ENCODE measurements at regions not wholly inside any gene's neighbourhood (a gene's known extent, or its start where the extent isn't known, plus 50 kb on each side); places are given as distances from the start of the nearest gene placed in this dataset.

GRCh38 chr9:18360005-18360404 lies 113.9 kb upstream of the ADAMTSL1 start:
- no peak for DNase-seq

DNA sequence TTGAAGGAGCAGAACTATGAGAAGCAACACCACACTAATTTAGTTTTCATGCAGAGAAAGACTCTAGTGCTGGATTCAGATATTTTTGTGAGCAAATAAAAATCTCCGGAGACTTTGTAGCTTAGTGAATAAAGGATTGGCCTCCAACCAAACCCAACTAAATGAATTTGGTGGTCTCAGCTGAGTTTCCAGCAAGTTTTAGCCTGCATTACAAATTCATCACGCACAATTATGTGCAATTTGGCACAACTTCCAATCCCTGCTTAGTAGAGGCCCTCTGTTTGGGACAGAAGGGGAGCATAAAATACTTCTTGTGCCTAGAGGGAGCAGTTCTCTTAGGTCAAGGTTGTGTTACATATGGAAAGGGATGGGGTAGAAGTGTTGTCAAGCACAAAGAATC lies 112.3 kb upstream of the ADAMTSL1 start:
- no peak for DNase-seq

DNA sequence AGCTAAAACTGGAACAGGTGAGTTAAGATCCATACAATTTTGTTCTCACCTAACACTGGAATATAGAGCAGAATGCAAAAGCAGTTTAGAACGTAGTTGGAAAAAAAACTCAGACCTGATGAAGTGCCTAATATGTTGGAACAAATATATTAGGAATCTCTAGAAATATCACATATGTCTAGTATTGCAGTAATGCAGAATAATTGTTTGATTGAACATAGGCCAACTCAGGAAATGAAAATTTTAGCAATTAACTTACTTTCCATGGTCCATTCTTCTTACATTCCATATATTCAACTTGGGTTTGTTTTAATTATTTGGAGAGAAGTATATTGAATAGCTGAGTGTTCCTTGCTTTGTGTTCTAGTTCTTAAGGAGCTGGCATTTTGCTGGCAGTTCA lies 111.8 kb upstream of the ADAMTSL1 start:
- DNase-seq, result no peak

DNA sequence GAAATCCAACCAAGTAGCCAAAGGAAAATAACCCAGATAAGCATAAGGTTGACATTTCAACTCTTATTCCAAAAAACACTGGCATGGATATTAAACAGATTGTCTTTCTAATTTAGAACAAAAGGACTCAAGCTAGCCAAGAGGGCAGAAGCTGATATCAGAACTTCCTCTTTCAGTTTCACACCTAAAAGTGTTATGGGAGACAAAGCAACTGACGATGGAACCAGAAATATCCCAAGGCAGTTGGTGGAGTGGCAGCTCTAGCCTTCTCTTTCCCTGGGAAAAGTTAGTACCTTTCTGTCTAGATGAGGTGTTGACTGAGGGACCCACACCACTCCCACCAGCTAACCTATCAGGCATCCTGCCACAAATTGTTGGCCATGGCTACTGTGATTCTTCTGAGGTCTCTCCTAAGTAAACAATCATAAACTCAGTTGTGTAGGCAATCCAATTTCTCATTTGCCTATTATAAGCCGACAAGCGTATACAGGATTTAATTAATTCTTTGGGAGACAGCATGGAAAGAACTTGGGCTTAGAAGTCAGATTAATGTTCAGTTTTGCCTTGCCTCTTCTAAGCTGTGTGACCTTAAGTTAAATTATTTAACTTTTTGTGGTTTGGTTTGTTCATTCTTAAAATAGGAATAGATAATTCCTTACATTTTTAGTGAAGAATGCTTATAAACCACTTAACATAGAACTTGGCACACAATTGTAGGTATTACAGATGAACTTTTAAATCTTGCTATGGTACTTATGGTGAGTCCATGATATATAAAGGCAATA lies 110.9 kb upstream of the ADAMTSL1 start:
- DNase-seq, result no peak

- no peak for DNase-seq
Observed at GRCh38 chr9:18365651-18366050, 108.3 kb upstream of the ADAMTSL1 start.

DNA sequence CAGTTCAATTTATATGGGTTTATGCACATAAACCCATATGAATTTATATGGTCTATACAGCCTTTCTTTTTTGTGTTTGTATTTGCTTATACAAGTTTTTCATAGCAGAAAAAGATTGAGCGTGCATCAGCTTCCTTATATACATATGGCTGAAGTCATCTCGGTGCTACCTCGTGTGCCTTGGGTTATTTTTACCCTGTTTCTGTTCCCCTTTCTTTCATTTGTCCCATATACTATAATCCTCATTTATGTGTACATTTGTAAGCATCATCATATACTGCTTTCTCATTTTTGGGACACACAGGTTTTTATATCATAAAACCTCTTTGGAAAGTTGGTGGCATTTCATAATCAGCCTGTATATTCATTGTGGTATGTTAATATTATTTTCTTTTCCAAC lies 107.8 kb upstream of the ADAMTSL1 start:
- no peak for DNase-seq

DNA sequence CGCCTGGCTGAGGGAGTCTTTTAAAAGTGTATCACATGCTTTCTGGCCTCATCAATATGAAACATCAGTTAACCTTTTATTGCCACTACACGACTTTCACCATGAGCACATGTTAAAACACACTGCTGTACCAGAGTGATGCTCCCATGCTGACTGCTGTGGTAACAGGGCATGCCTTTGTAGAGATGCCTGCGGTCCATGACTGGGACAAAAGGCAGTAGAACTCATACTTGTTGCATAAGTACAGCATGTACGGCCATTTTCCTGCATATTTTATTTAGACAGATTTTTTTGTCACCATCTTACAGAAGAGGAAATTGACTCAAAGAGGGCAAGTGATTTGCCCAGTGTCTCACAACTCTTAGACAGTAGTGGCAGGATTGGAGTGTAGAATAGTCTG lies 105.7 kb upstream of the ADAMTSL1 start:
- no peak for DNase-seq

- no peak for DNase-seq
Observed at GRCh38 chr9:18371141-18371540, 102.8 kb upstream of the ADAMTSL1 start.

DNA sequence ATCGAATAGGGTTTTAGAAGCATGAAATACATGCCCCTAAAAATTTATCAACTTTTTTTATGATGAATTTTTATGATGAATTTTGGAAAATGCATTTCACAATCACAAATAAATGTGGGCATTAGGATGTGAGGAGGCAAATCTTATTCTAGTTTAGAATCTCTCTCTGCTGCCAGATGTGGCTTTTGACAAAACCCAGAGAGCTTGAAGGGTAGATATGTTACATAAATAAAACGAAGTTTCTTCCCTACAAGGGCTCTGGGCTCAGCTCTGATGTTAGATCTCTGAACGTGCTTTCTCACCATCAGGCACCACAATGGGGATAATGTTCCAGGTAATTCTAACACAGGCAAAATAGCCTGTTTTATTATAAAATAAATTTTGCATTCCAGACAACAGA lies 102.3 kb upstream of the ADAMTSL1 start:
- DNase-seq, result no peak

DNA sequence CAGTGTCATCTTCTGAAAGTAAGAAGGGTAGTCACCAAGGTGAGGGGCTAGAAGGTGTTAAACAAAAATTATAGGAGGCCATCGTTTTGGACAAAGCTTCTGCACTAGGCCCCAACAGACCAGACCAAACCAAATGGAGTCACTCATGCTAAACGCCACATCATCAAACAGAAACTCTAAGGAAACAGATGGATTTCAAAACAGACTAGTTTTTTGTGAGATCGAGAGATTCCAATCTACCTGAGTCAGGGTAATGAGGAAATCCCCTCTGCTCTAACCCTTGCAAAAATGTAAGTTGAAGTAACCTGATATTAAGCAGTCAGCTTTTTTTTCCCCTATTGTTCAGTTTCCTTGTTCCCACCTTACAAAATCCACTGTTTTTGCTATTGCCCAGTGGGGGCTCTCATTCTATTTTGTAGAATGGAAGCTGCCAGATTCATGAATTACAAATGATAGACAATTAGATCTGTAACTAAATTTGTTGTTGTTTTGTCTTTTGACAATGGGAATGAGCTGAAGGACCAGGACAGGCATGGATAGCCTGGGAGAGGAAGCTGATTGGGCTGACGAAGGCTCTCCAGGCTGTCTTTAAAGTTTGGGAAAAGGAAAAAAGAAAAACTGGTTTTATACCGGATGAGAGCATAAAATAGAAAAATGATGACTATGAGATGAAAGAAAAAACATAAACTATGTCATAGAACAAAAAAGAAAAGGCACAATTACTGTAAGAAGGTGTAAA lies 94.7 kb upstream of the ADAMTSL1 start:
- DNase-seq, result no peak

DNA sequence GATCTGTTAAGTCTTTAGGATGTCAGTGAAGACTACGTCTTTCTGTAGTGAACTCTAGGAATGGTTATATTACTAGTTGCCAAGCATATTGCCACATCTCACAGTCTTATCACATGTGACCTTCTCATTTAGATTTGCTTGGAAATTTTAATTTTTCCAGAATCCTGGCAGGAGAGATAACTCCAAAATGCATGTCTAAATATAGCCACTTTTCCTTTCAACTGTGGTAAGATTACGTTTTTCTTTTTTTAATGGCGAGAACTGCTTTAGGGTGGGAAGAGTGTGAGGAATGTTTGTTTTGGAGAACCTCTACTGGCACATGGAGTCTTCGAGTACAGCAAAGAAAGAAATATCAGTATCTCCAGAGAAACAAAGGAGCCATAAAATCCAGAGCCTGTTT lies 91.7 kb upstream of the ADAMTSL1 start:
- no peak for DNase-seq

DNA sequence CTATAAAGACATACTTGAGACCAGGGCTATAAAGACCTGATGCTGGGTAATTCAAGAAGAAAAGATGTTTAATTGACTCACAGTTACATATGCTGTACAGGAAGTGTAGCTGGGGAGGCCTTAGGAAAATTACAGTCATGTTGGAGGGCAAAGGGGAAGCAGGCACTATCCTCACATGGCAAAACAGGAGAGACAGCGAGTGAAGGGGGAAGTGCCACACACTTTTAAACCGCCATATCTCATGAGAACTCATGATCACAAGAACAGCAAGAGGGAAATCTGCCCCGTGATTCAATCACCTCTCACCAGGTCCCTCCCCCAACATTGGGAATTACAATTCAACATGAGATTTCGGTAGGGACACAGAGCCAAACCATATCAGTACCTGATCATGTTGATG lies 89.9 kb upstream of the ADAMTSL1 start:
- DNase-seq, result no peak

- DNase-seq, result no peak
Observed at GRCh38 chr9:18385696-18386490, 88.1 kb upstream of the ADAMTSL1 start.

DNA sequence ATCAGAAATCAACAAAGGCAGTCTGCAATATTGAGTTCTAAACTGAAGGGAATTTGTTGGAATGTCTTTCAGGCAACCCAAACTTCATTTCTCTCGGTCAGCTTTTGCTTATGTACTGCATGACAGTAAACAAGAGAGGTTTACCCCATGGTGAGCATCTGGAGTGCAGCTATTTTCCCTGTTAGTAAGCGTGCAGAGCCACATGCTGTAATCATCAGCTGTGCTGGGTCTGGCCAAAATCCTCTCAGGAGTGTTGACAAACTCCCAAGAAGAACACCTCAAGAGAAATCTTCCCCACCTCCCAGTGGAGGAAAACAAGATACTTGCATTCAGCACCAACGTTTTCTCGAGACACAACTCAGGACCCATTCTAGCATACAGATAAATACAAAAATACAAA lies 83.6 kb upstream of the ADAMTSL1 start:
- DNase-seq, result no peak

DNA sequence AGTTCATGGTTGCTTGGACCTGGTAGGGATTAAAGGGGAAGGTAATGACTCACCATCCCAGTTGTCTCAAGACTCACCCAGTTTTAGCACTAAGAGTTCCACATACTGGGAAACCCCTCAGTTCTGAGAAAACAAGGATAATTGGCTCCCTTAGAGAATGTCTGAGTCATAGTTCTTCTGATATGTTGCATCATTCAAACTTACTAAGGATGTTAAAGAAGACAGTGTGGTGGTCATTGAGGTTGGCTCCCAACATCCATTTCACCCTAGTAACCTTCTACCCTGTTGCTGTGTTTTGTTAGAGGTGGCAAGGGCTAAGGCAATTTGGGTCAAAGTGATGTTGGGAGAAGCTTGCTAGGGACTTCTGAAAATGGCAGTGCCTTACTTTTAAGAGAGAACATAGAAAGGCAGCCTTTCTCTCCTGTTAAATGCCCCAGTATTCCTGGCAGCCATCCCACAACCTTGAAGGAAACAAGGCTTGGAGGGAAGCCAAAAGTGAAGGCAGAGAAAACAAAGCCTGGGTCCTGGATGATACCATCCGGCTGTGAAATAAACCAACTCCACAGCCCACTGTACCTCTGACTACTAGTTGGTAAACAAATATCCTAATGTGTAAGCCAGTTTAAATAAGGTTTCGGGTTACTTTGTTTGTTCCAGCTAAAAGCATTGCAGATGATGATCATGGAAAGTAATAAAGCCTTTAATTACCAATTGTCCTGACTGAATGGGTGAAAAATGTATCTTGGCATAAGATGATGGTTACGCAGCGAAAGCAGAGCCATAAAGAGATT lies 80.4 kb upstream of the ADAMTSL1 start:
- DNase-seq, result no peak

DNA sequence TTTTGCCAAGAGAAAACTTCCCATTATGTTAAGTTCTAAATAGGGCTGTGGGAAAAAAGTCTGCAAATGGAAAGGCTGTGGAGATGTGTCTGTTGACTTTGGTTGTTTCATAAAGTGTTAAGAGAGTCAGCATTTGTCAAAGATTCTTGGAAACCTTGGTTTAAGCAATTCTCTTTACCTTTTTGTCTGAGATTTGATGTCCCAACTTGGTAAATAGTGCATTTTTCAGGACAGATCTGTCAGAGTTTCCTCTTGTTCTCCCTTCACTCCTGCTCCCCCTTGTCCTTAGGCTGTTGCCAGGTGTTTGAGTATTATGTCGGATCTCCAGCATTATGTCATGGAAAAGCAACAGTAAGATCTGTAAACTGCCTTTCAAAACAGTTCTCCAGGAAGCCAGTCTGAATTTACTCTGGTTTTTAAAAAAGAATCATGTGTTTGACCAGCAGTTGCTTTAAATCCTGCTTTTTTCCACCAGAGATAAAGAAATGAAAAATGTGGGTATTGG lies 79.1 kb upstream of the ADAMTSL1 start:
- DNase-seq, result no peak

GRCh38 chr9:18396102-18396728 lies 77.7 kb upstream of the ADAMTSL1 start:
- no peak for DNase-seq

GRCh38 chr9:18397076-18397475 lies 76.9 kb upstream of the ADAMTSL1 start:
- no peak for DNase-seq

DNA sequence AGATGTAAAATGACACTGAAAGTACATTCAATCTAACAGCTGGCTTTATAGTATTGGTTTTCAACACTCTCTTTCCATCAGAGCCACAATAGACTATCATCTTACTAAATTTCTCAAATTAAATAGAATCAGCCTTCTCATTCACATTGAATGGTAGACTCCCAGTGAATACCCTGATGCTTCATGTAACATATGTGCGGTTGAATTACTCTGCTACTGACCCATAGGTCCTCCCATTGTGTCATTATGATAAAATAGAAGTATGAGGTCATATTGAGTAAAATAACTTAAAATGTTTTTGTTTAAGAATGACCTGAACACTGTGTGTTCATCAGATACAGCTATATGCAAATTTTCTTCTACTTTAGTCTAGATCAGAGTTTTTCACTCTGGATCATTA lies 75.9 kb upstream of the ADAMTSL1 start:
- DNase-seq, result no peak

DNA sequence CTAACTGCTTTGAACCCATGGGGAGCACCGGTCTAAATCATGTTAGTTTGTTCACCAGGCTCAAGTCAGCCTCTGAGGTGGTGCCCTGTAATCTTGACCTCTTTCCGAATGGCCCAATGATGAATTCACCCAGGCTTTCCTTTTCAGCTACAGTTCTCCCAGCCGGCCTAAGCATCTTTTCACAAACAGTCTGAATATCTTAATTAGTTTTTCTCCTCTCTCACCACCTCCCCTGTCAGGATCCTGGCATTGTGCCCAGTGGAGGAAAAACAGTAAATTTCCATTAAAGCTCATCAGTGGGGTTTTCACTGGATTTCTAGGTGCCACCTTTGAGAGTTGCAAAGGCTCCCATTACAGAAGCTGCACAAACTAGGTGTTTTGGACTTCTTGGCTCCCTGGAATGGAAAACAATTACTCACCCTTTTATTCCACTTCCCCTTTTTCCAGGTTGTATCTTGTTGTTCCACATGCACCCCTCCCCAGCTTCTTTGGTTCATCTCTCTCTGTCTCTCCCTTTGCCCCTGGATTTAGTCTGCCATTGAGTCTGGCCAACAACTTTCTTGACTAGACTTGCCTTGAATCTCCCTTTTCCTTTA lies 69.4 kb upstream of the ADAMTSL1 start:
- DNase-seq, result no peak

DNA sequence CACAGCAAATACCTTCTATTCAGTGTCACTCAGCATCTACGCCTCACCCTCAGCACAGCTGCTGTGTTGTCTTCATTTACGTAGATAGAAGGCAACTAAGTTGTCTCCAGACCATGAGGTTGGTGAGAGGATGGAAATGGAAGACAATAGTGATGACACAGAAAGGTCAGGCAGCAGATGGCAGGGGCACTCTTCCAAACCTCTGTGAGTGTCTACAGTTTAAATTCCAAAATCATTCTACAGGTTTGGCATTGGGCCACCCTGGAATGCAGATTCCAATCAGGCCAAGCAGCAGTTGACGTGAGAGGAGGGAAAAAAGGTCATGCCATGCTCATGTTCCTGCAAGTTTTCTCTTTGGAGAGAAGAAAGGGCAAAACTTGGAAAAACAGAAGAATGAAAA lies 68.7 kb upstream of the ADAMTSL1 start:
- DNase-seq, result no peak

DNA sequence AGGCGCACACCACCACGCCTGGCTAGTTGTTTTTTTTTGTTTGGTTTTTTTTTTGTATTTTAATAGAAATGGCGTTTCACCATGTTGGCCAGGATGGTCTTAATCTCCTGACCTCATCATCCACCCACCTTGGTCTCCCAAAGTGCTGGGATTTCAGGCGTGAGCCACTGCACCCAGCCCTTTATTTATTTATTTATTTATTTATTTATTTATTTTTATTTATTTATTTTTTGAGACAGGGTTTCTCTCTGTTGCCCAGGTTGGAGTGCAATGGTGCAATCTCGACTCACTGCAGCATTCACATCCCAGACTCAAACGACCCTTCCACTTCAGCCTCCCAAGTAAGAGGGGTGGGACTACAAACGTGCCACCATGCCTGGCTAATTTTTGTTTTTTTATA lies 63.0 kb upstream of the ADAMTSL1 start:
- no peak for DNase-seq

Data from CD4-positive, alpha-beta T cell treated with Interferon gamma for 1 hour (primary cell).